ENCODE measurements at regions not wholly inside any gene's neighbourhood (a gene's known extent, or its start where the extent isn't known, plus 50 kb on each side); places are given as distances from the start of the nearest gene placed in this dataset.

GRCh38 chr6:22954749-22955385 lies 385.5 kb downstream of the HDGFL1 start:
- TF ChIP-seq, protein P1, sequence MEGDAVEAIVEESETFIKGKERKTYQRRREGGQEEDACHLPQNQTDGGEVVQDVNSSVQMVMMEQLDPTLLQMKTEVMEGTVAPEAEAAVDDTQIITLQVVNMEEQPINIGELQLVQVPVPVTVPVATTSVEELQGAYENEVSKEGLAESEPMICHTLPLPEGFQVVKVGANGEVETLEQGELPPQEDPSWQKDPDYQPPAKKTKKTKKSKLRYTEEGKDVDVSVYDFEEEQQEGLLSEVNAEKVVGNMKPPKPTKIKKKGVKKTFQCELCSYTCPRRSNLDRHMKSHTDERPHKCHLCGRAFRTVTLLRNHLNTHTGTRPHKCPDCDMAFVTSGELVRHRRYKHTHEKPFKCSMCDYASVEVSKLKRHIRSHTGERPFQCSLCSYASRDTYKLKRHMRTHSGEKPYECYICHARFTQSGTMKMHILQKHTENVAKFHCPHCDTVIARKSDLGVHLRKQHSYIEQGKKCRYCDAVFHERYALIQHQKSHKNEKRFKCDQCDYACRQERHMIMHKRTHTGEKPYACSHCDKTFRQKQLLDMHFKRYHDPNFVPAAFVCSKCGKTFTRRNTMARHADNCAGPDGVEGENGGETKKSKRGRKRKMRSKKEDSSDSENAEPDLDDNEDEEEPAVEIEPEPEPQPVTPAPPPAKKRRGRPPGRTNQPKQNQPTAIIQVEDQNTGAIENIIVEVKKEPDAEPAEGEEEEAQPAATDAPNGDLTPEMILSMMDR (IDR thresholded peaks at IDR 0.05; ENCODE audit: control extremely low read depth, extremely low read depth): no peak
- peaks cover 0 to 25% (median 3%) of the 10 kb centered on the region in 5 donors for H3K4me1 ChIP-seq (ENCODE audit: control insufficient read depth in 5 of 5, insufficient read depth in 5 of 5, low read length in 5 of 5)
- H3K27ac ChIP-seq (ENCODE audit: low read depth in 1 of 2, low read length in 1 of 2): no peak overlapping the region
- ATAC-seq (ENCODE audit: insufficient read depth, low FRiP score) (peak; percentile 27), DNase-seq (peak in 2 of 3 donors; percentile 40 to 56)
- H3K27me3 ChIP-seq (ENCODE audit: control insufficient read depth in 3 of 3, insufficient read depth in 3 of 3, low read length in 2 of 3): no peaks in the 10 kb centered on the region
- peaks cover 0 to 2% (median 0%) of the 10 kb centered on the region in 4 donors for H3K9me3 ChIP-seq (ENCODE audit: control insufficient read depth in 4 of 4, insufficient read depth in 3 of 4, low read length in 3 of 4)
- 16 to 22% methylated on average over 5 of the region's 5 CpGs for WGBS, 2 donors
- no peaks in the 10 kb centered on the region for H3K36me3 ChIP-seq (ENCODE audit: control insufficient read depth in 4 of 4, insufficient read depth in 4 of 4, low read length in 4 of 4)
- peak overlapping the region in 1 of 2 donors; percentile 63 for H3K9ac ChIP-seq (ENCODE audit: insufficient read depth in 1 of 2, low read length in 2 of 2)
- H3K4me3 ChIP-seq: no peak overlapping the region

GRCh38 chr6:22956029-22956681 lies 386.8 kb downstream of the HDGFL1 start:
- Histone ChIP-seq H3K36me3 (ENCODE audit: control insufficient read depth in 4 of 4, insufficient read depth in 4 of 4, low read length in 4 of 4) (no peaks in the 10 kb centered on the region), H3K4me1 (ENCODE audit: control insufficient read depth in 5 of 5, insufficient read depth in 5 of 5, low read length in 5 of 5) (peaks cover 0 to 25% (median 3%) of the 10 kb centered on the region in 5 donors), H3K4me3 (no peak overlapping the region), H3K9me3 (ENCODE audit: control insufficient read depth in 4 of 4, insufficient read depth in 3 of 4, low read length in 3 of 4) (peaks cover 0 to 2% (median 0%) of the 10 kb centered on the region in 4 donors), H3K9ac (ENCODE audit: insufficient read depth in 1 of 2, low read length in 2 of 2) (no peak overlapping the region), H3K27me3 (ENCODE audit: control insufficient read depth in 3 of 3, insufficient read depth in 3 of 3, low read length in 2 of 3) (no peaks in the 10 kb centered on the region), H3K27ac (ENCODE audit: low read depth in 1 of 2, low read length in 1 of 2) (no peak overlapping the region)
- DNase-seq (peak in 2 of 3 donors; percentile 30 to 57), ATAC-seq (ENCODE audit: insufficient read depth, low FRiP score) (no peak)
- TF ChIP-seq, protein P1 (IDR thresholded peaks at IDR 0.05; ENCODE audit: control extremely low read depth, extremely low read depth): no peak
- WGBS, 2 donors: 44 to 60% methylated on average over 6 of the region's 6 CpGs

- Histone ChIP-seq H3K4me3 (no peak overlapping the region), H3K36me3 (ENCODE audit: control insufficient read depth in 4 of 4, insufficient read depth in 4 of 4, low read length in 4 of 4) (no peaks in the 10 kb centered on the region), H3K4me1 (ENCODE audit: control insufficient read depth in 5 of 5, insufficient read depth in 5 of 5, low read length in 5 of 5) (peaks cover 0 to 12% (median 3%) of the 10 kb centered on the region in 5 donors), H3K9ac (ENCODE audit: insufficient read depth in 1 of 2, low read length in 2 of 2) (no peak overlapping the region), H3K9me3 (ENCODE audit: control insufficient read depth in 4 of 4, insufficient read depth in 3 of 4, low read length in 3 of 4) (peaks cover 0 to 2% (median 0%) of the 10 kb centered on the region in 4 donors), H3K27me3 (ENCODE audit: control insufficient read depth in 3 of 3, insufficient read depth in 3 of 3, low read length in 2 of 3) (no peaks in the 10 kb centered on the region), H3K27ac (ENCODE audit: low read depth in 1 of 2, low read length in 1 of 2) (no peak overlapping the region)
- ATAC-seq (ENCODE audit: insufficient read depth, low FRiP score): no peak
- 86 to 92% methylated on average over 1 of the region's 1 CpG for WGBS, 2 donors
- TF ChIP-seq, protein P1 (IDR thresholded peaks at IDR 0.05; ENCODE audit: control extremely low read depth, extremely low read depth): no peak
- DNase-seq: no peak
Observed at GRCh38 chr6:22958677-22959076, 389.3 kb downstream of the HDGFL1 start.

Measured in lung (tissue), 11 donors.